ENCODE measurements at regions not wholly inside any gene's neighbourhood (a gene's known extent, or its start where the extent isn't known, plus 50 kb on each side); places are given as distances from the start of the nearest gene placed in this dataset.
A peak's percentile ranks its signal among the peaks of the same experiment; 100 is the strongest.

- no peaks in the 10 kb centered on the region for H3K79me1 ChIP-seq (ENCODE audit: low read depth, low read length)
- peaks cover 0 to 7% of the 10 kb centered on the region in 2 donors for H3K4me1 ChIP-seq (ENCODE audit: control insufficient read depth in 2 of 2, insufficient read depth in 1 of 2, low read depth in 1 of 2, low read length in 2 of 2)
- no peak overlapping the region for H3K18ac ChIP-seq (ENCODE audit: low read length)
- no peak overlapping the region for H3K14ac ChIP-seq (ENCODE audit: low read length)
- no peak overlapping the region for H3K4me3 ChIP-seq (ENCODE audit: low read length in 2 of 2)
- no peak overlapping the region for H2BK12ac ChIP-seq (ENCODE audit: low read length)
- H3K4me2 ChIP-seq (ENCODE audit: insufficient read depth, low read length, poor library complexity, severe bottlenecking): no peak overlapping the region
- no peaks in the 10 kb centered on the region for H3K27me3 ChIP-seq (ENCODE audit: control insufficient read depth in 3 of 3, insufficient read depth in 3 of 3, low read depth in 1 of 3, low read length in 3 of 3)
- DNase-seq (ENCODE audit: low spot score): no peak
- no peak overlapping the region for H2AK5ac ChIP-seq (ENCODE audit: low read depth, low read length)
- H3K23ac ChIP-seq (ENCODE audit: low read depth, low read length, poor library complexity): no peak overlapping the region
- H3K9me3 ChIP-seq (replicated peaks in 1 of 2; ENCODE audit: control insufficient read depth in 2 of 2, insufficient read depth in 1 of 2, low read depth in 1 of 2, low read length in 2 of 2): peaks cover 0 to 61% of the 10 kb centered on the region in 2 donors
- peaks cover 0 to 41% of the 10 kb centered on the region in 2 donors for H3K36me3 ChIP-seq (replicated peaks in 1 of 2; ENCODE audit: control insufficient read depth in 2 of 2, insufficient read depth in 2 of 2, low read length in 2 of 2)
- no peak overlapping the region for H2AFZ ChIP-seq (ENCODE audit: low read length)
- no peak overlapping the region for H4K91ac ChIP-seq (ENCODE audit: low read depth, low read length, poor library complexity)
- no peak overlapping the region for H2BK120ac ChIP-seq (ENCODE audit: low read depth, low read length)
- no peak overlapping the region for H4K8ac ChIP-seq (ENCODE audit: low read depth, low read length)
- H3K27ac ChIP-seq (replicated peaks; ENCODE audit: low read length): no peak overlapping the region
- H3K4ac ChIP-seq (ENCODE audit: low read length): no peak overlapping the region
- no peak overlapping the region for H2BK5ac ChIP-seq (ENCODE audit: low read length)
- H3K9ac ChIP-seq (ENCODE audit: low read depth, low read length, poor library complexity): no peak overlapping the region
- no peak overlapping the region for H2BK15ac ChIP-seq (ENCODE audit: low read length)
These were observed 66.9 kb upstream of the NCKAP5 start for GRCh38 chr2:133635131-133635530.

DNA sequence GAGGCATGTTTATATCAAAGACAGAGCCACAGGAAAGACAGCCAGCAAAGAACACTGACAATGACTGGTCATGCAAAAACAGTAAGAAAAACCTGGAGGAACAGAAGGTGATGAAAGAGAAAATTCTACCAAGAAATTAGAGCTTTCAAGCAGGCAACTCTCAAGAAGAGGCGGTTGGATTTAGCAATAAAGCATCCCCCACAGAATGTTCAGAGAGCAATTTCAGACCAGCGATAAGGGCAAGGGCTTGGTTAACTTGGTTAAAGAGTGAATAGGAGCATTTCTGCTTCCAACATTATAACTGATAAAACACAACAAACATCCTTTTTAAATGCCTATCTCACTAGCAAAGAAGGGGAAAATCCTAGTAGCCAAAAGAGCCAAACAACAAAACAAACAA is 68.0 kb upstream of the NCKAP5 start:
- Histone ChIP-seq H2BK12ac (ENCODE audit: low read length) (no peak overlapping the region), H2BK120ac (ENCODE audit: low read depth, low read length) (no peak overlapping the region), H2AFZ (ENCODE audit: low read length) (no peak overlapping the region), H4K8ac (ENCODE audit: low read depth, low read length) (no peak overlapping the region), H2BK15ac (ENCODE audit: low read length) (no peak overlapping the region), H2BK5ac (ENCODE audit: low read length) (no peak overlapping the region), H3K14ac (ENCODE audit: low read length) (no peak overlapping the region), H3K4me1 (ENCODE audit: control insufficient read depth in 2 of 2, insufficient read depth in 1 of 2, low read depth in 1 of 2, low read length in 2 of 2) (peaks cover 0 to 7% of the 10 kb centered on the region in 2 donors), H2AK5ac (ENCODE audit: low read depth, low read length) (no peak overlapping the region), H3K4ac (ENCODE audit: low read length) (no peak overlapping the region), H3K4me3 (ENCODE audit: low read length in 2 of 2) (no peak overlapping the region), H3K23ac (ENCODE audit: low read depth, low read length, poor library complexity) (no peak overlapping the region), H3K27ac (replicated peaks; ENCODE audit: low read length) (no peak overlapping the region), H3K9ac (ENCODE audit: low read depth, low read length, poor library complexity) (no peak overlapping the region), H3K36me3 (replicated peaks in 1 of 2; ENCODE audit: control insufficient read depth in 2 of 2, insufficient read depth in 2 of 2, low read length in 2 of 2) (peaks cover 0 to 43% of the 10 kb centered on the region in 2 donors), H3K18ac (ENCODE audit: low read length) (no peak overlapping the region), H4K91ac (ENCODE audit: low read depth, low read length, poor library complexity) (no peak overlapping the region), H3K4me2 (ENCODE audit: insufficient read depth, low read length, poor library complexity, severe bottlenecking) (no peak overlapping the region), H3K79me1 (ENCODE audit: low read depth, low read length) (no peaks in the 10 kb centered on the region), H3K9me3 (replicated peaks in 1 of 2; ENCODE audit: control insufficient read depth in 2 of 2, insufficient read depth in 1 of 2, low read depth in 1 of 2, low read length in 2 of 2) (peaks cover 0 to 60% of the 10 kb centered on the region in 2 donors), H3K27me3 (ENCODE audit: control insufficient read depth in 3 of 3, insufficient read depth in 3 of 3, low read depth in 1 of 3, low read length in 3 of 3) (no peaks in the 10 kb centered on the region)
- DNase-seq (ENCODE audit: low spot score): no peak
- no CpG with 5 or more reads among the region's 2 CpGs for WGBS, 2 donors (ENCODE audit: extremely low coverage in 2 of 2, insufficient read length in 2 of 2, insufficient replicate concordance in 1 of 2)

DNA sequence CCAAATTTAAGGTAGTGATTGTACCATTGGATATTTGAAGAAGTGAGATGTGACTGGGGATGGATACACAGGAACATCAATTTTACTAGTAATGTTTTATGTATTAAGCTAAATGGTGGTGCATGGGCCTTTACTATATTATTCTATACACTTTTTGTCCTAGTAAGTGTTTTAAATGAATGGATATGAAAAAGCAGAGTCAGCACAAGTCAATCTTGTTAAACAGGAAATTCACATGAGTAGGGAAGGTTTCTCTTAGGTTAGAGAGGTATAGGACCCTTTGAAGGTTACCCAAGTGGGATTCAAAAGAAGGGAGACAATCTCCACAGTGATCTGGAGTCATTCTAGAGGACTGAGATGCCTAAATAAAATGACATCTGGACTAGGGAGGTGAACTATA is 71.8 kb upstream of the NCKAP5 start:
- Histone ChIP-seq H3K36me3 (replicated peaks in 1 of 2; ENCODE audit: control insufficient read depth in 2 of 2, insufficient read depth in 2 of 2, low read length in 2 of 2) (peaks cover 0 to 24% of the 10 kb centered on the region in 2 donors), H2BK120ac (ENCODE audit: low read depth, low read length) (no peak overlapping the region), H3K4ac (ENCODE audit: low read length) (no peak overlapping the region), H3K9ac (ENCODE audit: low read depth, low read length, poor library complexity) (no peak overlapping the region), H2AK5ac (ENCODE audit: low read depth, low read length) (no peak overlapping the region), H2BK5ac (ENCODE audit: low read length) (no peak overlapping the region), H3K27me3 (ENCODE audit: control insufficient read depth in 3 of 3, insufficient read depth in 3 of 3, low read depth in 1 of 3, low read length in 3 of 3) (no peaks in the 10 kb centered on the region), H3K9me3 (replicated peaks in 1 of 2; ENCODE audit: control insufficient read depth in 2 of 2, insufficient read depth in 1 of 2, low read depth in 1 of 2, low read length in 2 of 2) (peaks cover 0 to 68% of the 10 kb centered on the region in 2 donors), H3K23ac (ENCODE audit: low read depth, low read length, poor library complexity) (no peak overlapping the region), H3K14ac (ENCODE audit: low read length) (no peak overlapping the region), H3K18ac (ENCODE audit: low read length) (no peak overlapping the region), H3K4me1 (ENCODE audit: control insufficient read depth in 2 of 2, insufficient read depth in 1 of 2, low read depth in 1 of 2, low read length in 2 of 2) (peaks cover 0 to 10% of the 10 kb centered on the region in 2 donors), H3K27ac (replicated peaks; ENCODE audit: low read length) (no peak overlapping the region), H2BK15ac (ENCODE audit: low read length) (no peak overlapping the region), H4K91ac (ENCODE audit: low read depth, low read length, poor library complexity) (no peak overlapping the region), H3K4me2 (ENCODE audit: insufficient read depth, low read length, poor library complexity, severe bottlenecking) (no peak overlapping the region), H2BK12ac (ENCODE audit: low read length) (no peak overlapping the region), H4K8ac (ENCODE audit: low read depth, low read length) (no peak overlapping the region), H3K79me1 (ENCODE audit: low read depth, low read length) (no peaks in the 10 kb centered on the region), H3K4me3 (ENCODE audit: low read length in 2 of 2) (no peak overlapping the region), H2AFZ (ENCODE audit: low read length) (no peak overlapping the region)
- DNase-seq (ENCODE audit: low spot score): no peak

DNA sequence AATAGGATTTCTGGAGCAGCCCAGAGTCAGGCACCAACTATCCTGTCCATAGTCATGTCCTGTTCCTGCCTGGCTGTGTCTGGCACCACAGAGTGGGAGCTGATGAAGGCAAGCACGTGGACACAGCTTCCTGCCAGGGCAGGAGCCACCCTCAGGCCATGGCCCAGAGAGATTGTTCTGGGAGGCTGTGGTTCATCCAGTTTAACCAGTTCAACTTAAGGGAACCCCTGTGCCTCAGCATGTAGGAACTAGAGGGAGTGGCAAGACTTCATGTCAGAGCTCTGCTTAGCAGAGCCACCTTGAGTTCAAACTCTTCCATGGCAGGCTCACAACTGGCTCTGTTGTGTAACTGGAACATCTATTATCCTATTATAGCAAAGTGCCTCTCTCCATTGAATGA is 73.2 kb upstream of the NCKAP5 start:
- peaks cover 0 to 6% of the 10 kb centered on the region in 2 donors for H3K4me1 ChIP-seq (ENCODE audit: control insufficient read depth in 2 of 2, insufficient read depth in 1 of 2, low read depth in 1 of 2, low read length in 2 of 2)
- no peak overlapping the region for H4K91ac ChIP-seq (ENCODE audit: low read depth, low read length, poor library complexity)
- no CpG with 5 or more reads among the region's 1 CpG for WGBS, 2 donors (ENCODE audit: extremely low coverage in 2 of 2, insufficient read length in 2 of 2, insufficient replicate concordance in 1 of 2)
- H2BK15ac ChIP-seq (ENCODE audit: low read length): no peak overlapping the region
- no peak overlapping the region for H3K4ac ChIP-seq (ENCODE audit: low read length)
- H3K27ac ChIP-seq (replicated peaks; ENCODE audit: low read length): no peak overlapping the region
- H3K27me3 ChIP-seq (ENCODE audit: control insufficient read depth in 3 of 3, insufficient read depth in 3 of 3, low read depth in 1 of 3, low read length in 3 of 3): no peaks in the 10 kb centered on the region
- peaks cover 0 to 24% of the 10 kb centered on the region in 2 donors for H3K36me3 ChIP-seq (replicated peaks in 1 of 2; ENCODE audit: control insufficient read depth in 2 of 2, insufficient read depth in 2 of 2, low read length in 2 of 2)
- no peak overlapping the region for H3K23ac ChIP-seq (ENCODE audit: low read depth, low read length, poor library complexity)
- no peak overlapping the region for H2BK120ac ChIP-seq (ENCODE audit: low read depth, low read length)
- no peak overlapping the region for H4K8ac ChIP-seq (ENCODE audit: low read depth, low read length)
- H3K14ac ChIP-seq (ENCODE audit: low read length): no peak overlapping the region
- H3K9ac ChIP-seq (ENCODE audit: low read depth, low read length, poor library complexity): no peak overlapping the region
- H3K9me3 ChIP-seq (replicated peaks in 1 of 2; ENCODE audit: control insufficient read depth in 2 of 2, insufficient read depth in 1 of 2, low read depth in 1 of 2, low read length in 2 of 2): peaks cover 0 to 82% of the 10 kb centered on the region in 2 donors
- peak overlapping the region in 1 of 2 donors; percentile 41 for H3K4me3 ChIP-seq (ENCODE audit: low read length in 2 of 2)
- no peak overlapping the region for H2AK5ac ChIP-seq (ENCODE audit: low read depth, low read length)
- H3K79me1 ChIP-seq (ENCODE audit: low read depth, low read length): no peaks in the 10 kb centered on the region
- H3K18ac ChIP-seq (ENCODE audit: low read length): peak overlapping the region; percentile 72
- H2BK5ac ChIP-seq (ENCODE audit: low read length): no peak overlapping the region
- DNase-seq (ENCODE audit: low spot score): no peak
- H2AFZ ChIP-seq (ENCODE audit: low read length): no peak overlapping the region
- no peak overlapping the region for H3K4me2 ChIP-seq (ENCODE audit: insufficient read depth, low read length, poor library complexity, severe bottlenecking)
- no peak overlapping the region for H2BK12ac ChIP-seq (ENCODE audit: low read length)

Measured in neuronal stem cell (in vitro differentiated cells).